ENCODE measurements at regions not wholly inside any gene's neighbourhood (a gene's known extent, or its start where the extent isn't known, plus 50 kb on each side); places are given as distances from the start of the nearest gene placed in this dataset.

GRCh38 chr4:28378109-28378830 lies 1517.6 kb downstream of the STIM2 start:
- no peak for TF ChIP-seq CTCF (IDR thresholded peaks at IDR 0.05; ENCODE audit: control insufficient read depth, extremely low read depth, insufficient read depth)
- DNase-seq (ENCODE audit: low read depth): no peak
- H3K4me3 ChIP-seq (ENCODE audit: low read depth, low read length): no peak overlapping the region

GRCh38 chr4:28385801-28386200 lies 1525.2 kb downstream of the STIM2 start:
- H3K4me3 ChIP-seq (ENCODE audit: low read depth, low read length): no peak overlapping the region
- DNase-seq (ENCODE audit: low read depth): no peak
- no peak for TF ChIP-seq CTCF (IDR thresholded peaks at IDR 0.05; ENCODE audit: control insufficient read depth, extremely low read depth, insufficient read depth)

GRCh38 chr4:28386776-28387175 lies 1526.1 kb downstream of the STIM2 start:
- no peak for DNase-seq (ENCODE audit: low read depth)
- TF ChIP-seq CTCF (IDR thresholded peaks at IDR 0.05; ENCODE audit: control insufficient read depth, extremely low read depth, insufficient read depth): no peak
- H3K4me3 ChIP-seq (ENCODE audit: low read depth, low read length): no peak overlapping the region

- TF ChIP-seq CTCF (IDR thresholded peaks at IDR 0.05; ENCODE audit: control insufficient read depth, extremely low read depth, insufficient read depth): no peak
- H3K4me3 ChIP-seq (ENCODE audit: low read depth, low read length): no peak overlapping the region
- no peak for DNase-seq (ENCODE audit: low read depth)
Measured at GRCh38 chr4:28388471-28388870, 1527.8 kb downstream of the STIM2 start.

- no peak for DNase-seq (ENCODE audit: low read depth)
- no peak overlapping the region for H3K4me3 ChIP-seq (ENCODE audit: low read depth, low read length)
- TF ChIP-seq CTCF (IDR thresholded peaks at IDR 0.05; ENCODE audit: control insufficient read depth, extremely low read depth, insufficient read depth): no peak
Measured at GRCh38 chr4:28391877-28392276, 1531.2 kb downstream of the STIM2 start.

- TF ChIP-seq CTCF (IDR thresholded peaks at IDR 0.05; ENCODE audit: control insufficient read depth, extremely low read depth, insufficient read depth): no peak
- no peak for DNase-seq (ENCODE audit: low read depth)
- no peak overlapping the region for H3K4me3 ChIP-seq (ENCODE audit: low read depth, low read length)
Measured at GRCh38 chr4:28402751-28403150, 1542.1 kb downstream of the STIM2 start.

GRCh38 chr4:28421221-28421620 lies 1560.6 kb downstream of the STIM2 start:
- TF ChIP-seq CTCF (IDR thresholded peaks at IDR 0.05; ENCODE audit: control insufficient read depth, extremely low read depth, insufficient read depth): no peak
- DNase-seq (ENCODE audit: low read depth): no peak
- H3K4me3 ChIP-seq (ENCODE audit: low read depth, low read length): no peak overlapping the region

All from LNCaP clone FGC (cell line).